CD14-positive monocyte (primary cell): ENCODE measurements at regions not wholly inside any gene's neighbourhood (a gene's known extent, or its start where the extent isn't known, plus 50 kb on each side); places are given as distances from the start of the nearest gene placed in this dataset.

Experiments
- DNase-seq, 3 donors: peaks; one replicate each; pipeline ENCODE4 v3.0.0-alpha.2; 2011 to 2022
- H2AFZ ChIP-seq: 2 replicates; pipeline ENCODE4 v1.6.0; 2012; ENCODE audit warnings: mild to moderate bottlenecking, low read depth, low read length, inconsistent platforms; ENCODE audit not compliant: insufficient read depth, poor library complexity, severe bottlenecking
- H3K27ac ChIP-seq, 2 donors: 1 replicate in 1 of 2; 2 replicates in 1 of 2; pipeline ENCODE4 v1.5.1; 2012 to 2013; ENCODE audit warnings: low read length in 2 of 2, control low read depth in 1 of 2, inconsistent platforms in 1 of 2, low read depth in 1 of 2, mild to moderate bottlenecking in 1 of 2
- H3K27me3 ChIP-seq, 2 donors: one replicate each; pipeline versions ENCODE4 v1.6.0 to v1.6.1; 2011 to 2013; ENCODE audit warnings: low read length in 2 of 2; ENCODE audit not compliant: control insufficient read depth in 2 of 2, insufficient read depth in 2 of 2
- H3K36me3 ChIP-seq, 2 donors: replicated peaks in 1 of 2; 1 replicate in 1 of 2; 2 replicates in 1 of 2; pipeline versions ENCODE4 v1.5.1 to v1.6.1; 2012 to 2013; ENCODE audit warnings: low read length in 2 of 2, control low read depth in 1 of 2, inconsistent platforms in 1 of 2, mild to moderate bottlenecking in 1 of 2; ENCODE audit not compliant: insufficient read depth in 2 of 2, control insufficient read depth in 1 of 2
- H3K4me1 ChIP-seq, 2 donors: 1 replicate in 1 of 2; 2 replicates in 1 of 2; pipeline versions ENCODE4 v1.5.1 to v1.6.1; 2012 to 2013; ENCODE audit warnings: low read length in 2 of 2, control low read depth in 1 of 2, inconsistent platforms in 1 of 2, mild to moderate bottlenecking in 1 of 2, moderate library complexity in 1 of 2; ENCODE audit not compliant: insufficient read depth in 2 of 2, control insufficient read depth in 1 of 2
- H3K4me2 ChIP-seq: replicated peaks from 2 replicates; pipeline ENCODE3; 2012; ENCODE audit warnings: low read length, moderate library complexity, mild to moderate bottlenecking; ENCODE audit not compliant: poor library complexity, severe bottlenecking; ENCODE audit errors: extremely low read depth
- H3K4me3 ChIP-seq, 3 experiments: fragments of 200-600 bp in 1 of 3; sonication (generic) in 1 of 3; replicated peaks in 1 of 3; 1 replicate in 2 of 3; 2 replicates in 1 of 3; pipeline ENCODE4 v1.5.1; 2011 to 2013; ENCODE audit warnings: low read length in 3 of 3, mild to moderate bottlenecking in 3 of 3, control low read depth in 2 of 3, low read depth in 2 of 3, inconsistent platforms in 1 of 3, moderate library complexity in 1 of 3
- H3K79me2 ChIP-seq: 2 replicates; pipeline ENCODE4 v1.6.0; 2012; ENCODE audit warnings: mild to moderate bottlenecking, control low read depth, inconsistent platforms, low read length, moderate library complexity; ENCODE audit not compliant: insufficient read depth
- H3K9ac ChIP-seq: 2 replicates; pipeline ENCODE4 v1.6.0; 2017; ENCODE audit warnings: low read length, mild to moderate bottlenecking; ENCODE audit not compliant: insufficient read depth, poor library complexity, severe bottlenecking
- H3K9me3 ChIP-seq, 2 donors: replicated peaks in 1 of 2; 1 replicate in 1 of 2; 2 replicates in 1 of 2; pipeline versions ENCODE4 v1.5.1 to v1.6.1; 2012 to 2013; ENCODE audit warnings: low read length in 2 of 2, control low read depth in 1 of 2; ENCODE audit not compliant: control insufficient read depth in 1 of 2, insufficient read depth in 1 of 2
- H4K20me1 ChIP-seq: 2 replicates; pipeline ENCODE4 v1.6.0; 2012; ENCODE audit warnings: mild to moderate bottlenecking, low read length, control low read depth, moderate library complexity; ENCODE audit not compliant: insufficient read depth
- H3K27ac Mint-ChIP-seq, 7 donors: one replicate each; pipeline ENCODE4 v1.8.0; 2020; ENCODE audit warnings: mild to moderate bottlenecking in 7 of 7, mixed read lengths in 7 of 7, moderate library complexity in 6 of 7, inconsistent platforms in 2 of 7
- H3K27me3 Mint-ChIP-seq, 3 donors: one replicate each; pipeline ENCODE4 v1.8.0; 2021 to 2022; ENCODE audit warnings: low read depth in 3 of 3, mild to moderate bottlenecking in 3 of 3, mixed read lengths in 3 of 3, moderate library complexity in 3 of 3, inconsistent platforms in 1 of 3
- H3K36me3 Mint-ChIP-seq, 2 donors: one replicate each; pipeline ENCODE4 v1.8.0; 2020; ENCODE audit warnings: mixed read lengths in 2 of 2, inconsistent platforms in 1 of 2, mild to moderate bottlenecking in 1 of 2
- H3K4me1 Mint-ChIP-seq: one replicate; pipeline ENCODE4 v1.8.0; 2020; ENCODE audit warnings: mild to moderate bottlenecking, mixed read lengths
- H3K4me3 Mint-ChIP-seq, 2 donors: one replicate each; pipeline ENCODE4 v1.8.0; 2020; ENCODE audit warnings: mild to moderate bottlenecking in 2 of 2, mixed read lengths in 2 of 2, moderate library complexity in 1 of 2
- H3K9me3 Mint-ChIP-seq, 7 donors: one replicate each; pipeline ENCODE4 v1.8.0; 2020 to 2022; ENCODE audit warnings: mixed read lengths in 7 of 7, mild to moderate bottlenecking in 6 of 7, moderate library complexity in 6 of 7, inconsistent platforms in 2 of 7
- CTCF ChIP-seq: fragments of 200-600 bp; IDR thresholded peaks from one replicate; pipeline ENCODE4 v1.8.0; 2022; ENCODE audit warnings: antibody characterized with exemption, mild to moderate bottlenecking
- WGBS: methylation state at CpG from one replicate; pipeline ENCODE4 v1.1.5; 2013; ENCODE audit warnings: missing lambda C conversion rate; ENCODE audit not compliant: insufficient coverage; 5-methylcytosine and 5-hydroxymethylcytosine counted together
- intact Hi-C, 2 donors: fragments of 100-400 bp; cut with micrococcal nuclease; formaldehyde crosslinking; loops; one replicate each; pipeline versions ENCODE4 v1.15.0 to v1.15.1; 2023

- Mint-ChIP-seq H3K27me3 (peaks cover under 1 to 2% (median 2%) of the 10 kb centered on the region in 3 donors), H3K36me3 (no peaks in the 10 kb centered on the region), H3K4me1 (no peaks in the 10 kb centered on the region), H3K27ac (no peak overlapping the region), H3K4me3 (no peak overlapping the region), H3K9me3 (peaks cover 9 to 28% (median 19%) of the 10 kb centered on the region in 7 donors)
- Histone ChIP-seq H3K9ac (no peak overlapping the region), H3K4me1 (no peaks in the 10 kb centered on the region), H3K27ac (no peak overlapping the region), H3K27me3 (no peaks in the 10 kb centered on the region), H3K4me3 (no peak overlapping the region), H3K4me2 (no peak overlapping the region), H3K36me3 (no peaks in the 10 kb centered on the region), H3K79me2 (no peaks in the 10 kb centered on the region), H3K9me3 (peaks cover 13 to 20% of the 10 kb centered on the region in 2 donors), H4K20me1 (no peaks in the 10 kb centered on the region), H2AFZ (no peak overlapping the region)
- no peak for TF ChIP-seq CTCF
- no peak for DNase-seq
- WGBS = no CpG with 5 or more reads among the region's 5 CpGs
- intact Hi-C loops = no loop called here
These were observed 62.9 kb upstream of the SLC34A2 start for GRCh38 chr4:25592736-25593135.
